HEK293T (cell line): ENCODE measurements at regions not wholly inside any gene's neighbourhood (a gene's known extent, or its start where the extent isn't known, plus 50 kb on each side); places are given as distances from the start of the nearest gene placed in this dataset.
A peak's percentile ranks its signal among the peaks of the same experiment; 100 is the strongest.
"Not testable (repeated sequence)": the region's sequence is repeated elsewhere in the genome, so short reads cannot be mapped to it uniquely, and the experiment has no call there.

ENCODE experiments used
- CTCF ChIA-PET: fragments of 350-600 bp; formaldehyde crosslinking; extraction: SDS; loops from one replicate; lab custom pipeline; 2021; ENCODE audit warnings: antibody characterized with exemption, inconsistent platforms; lab: Yijun Ruan, JAX
- POLR2A ChIA-PET: fragments of 350-600 bp; formaldehyde crosslinking; extraction: SDS; loops from one replicate; lab custom pipeline; 2020; ENCODE audit warnings: antibody characterized with exemption, inconsistent platforms; lab: Yijun Ruan, JAX
- DNase-seq: peaks from one replicate; pipeline ENCODE4 v3.0.0; 2012; ENCODE audit warnings: mixed read lengths; ENCODE audit errors: extremely low spot score
- ARNT ChIP-seq: fragments of 450-650 bp; IDR thresholded peaks from 2 replicates; pipeline ENCODE4 v1.6.1; 2017; ENCODE audit warnings: mild to moderate bottlenecking
- BHLHE40 ChIP-seq: fragments of 450-650 bp; IDR thresholded peaks from 2 replicates; pipeline ENCODE4 v1.6.1; 2016; ENCODE audit warnings: mild to moderate bottlenecking, moderate library complexity, borderline replicate concordance
- CTBP1 ChIP-seq: fragments of 450-650 bp; IDR thresholded peaks from 2 replicates; pipeline ENCODE4 v1.6.1; 2016; ENCODE audit warnings: borderline replicate concordance
- ELF4 ChIP-seq: fragments of 450-650 bp; IDR thresholded peaks from 2 replicates; pipeline ENCODE4 v1.6.1; 2017; ENCODE audit warnings: antibody characterized with exemption
- FOXA1 ChIP-seq: fragments of 450-650 bp; IDR thresholded peaks from 2 replicates; pipeline ENCODE4 v1.6.1; 2016; ENCODE audit warnings: mild to moderate bottlenecking
- FOXK2 ChIP-seq: fragments of 450-650 bp; IDR thresholded peaks from 2 replicates; pipeline ENCODE4 v1.6.1; 2016; ENCODE audit warnings: mild to moderate bottlenecking
- FOXM1 ChIP-seq: fragments of 450-650 bp; IDR thresholded peaks from 2 replicates; pipeline ENCODE4 v1.6.1; 2017; ENCODE audit warnings: mild to moderate bottlenecking, borderline replicate concordance
- HDGF ChIP-seq: fragments of 450-650 bp; IDR thresholded peaks from 2 replicates; pipeline ENCODE4 v1.6.1; 2017; ENCODE audit warnings: antibody characterized with exemption, borderline replicate concordance
- L3MBTL2 ChIP-seq: fragments of 450-650 bp; conservative IDR thresholded peaks from 2 replicates; pipeline ENCODE4 v1.6.1; 2016; ENCODE audit warnings: mild to moderate bottlenecking
- LEF1 ChIP-seq: fragments of 450-650 bp; IDR thresholded peaks from 2 replicates; pipeline ENCODE4 v1.6.1; 2017; ENCODE audit warnings: mild to moderate bottlenecking, borderline replicate concordance
- NFRKB ChIP-seq: fragments of 450-650 bp; IDR thresholded peaks from 2 replicates; pipeline ENCODE4 v1.6.1; 2016; ENCODE audit warnings: mild to moderate bottlenecking, moderate library complexity
- SP1 ChIP-seq: fragments of 450-650 bp; IDR thresholded peaks from 2 replicates; pipeline ENCODE4 v1.6.1; 2017
- SUZ12 ChIP-seq: fragments of 450-650 bp; IDR thresholded peaks from 2 replicates; pipeline ENCODE4 v1.6.1; 2016; ENCODE audit warnings: mild to moderate bottlenecking
- TARDBP ChIP-seq: fragments of 450-650 bp; IDR thresholded peaks from 2 replicates; pipeline ENCODE4 v1.6.1; 2016
- ZNF384 ChIP-seq: fragments of 450-650 bp; IDR thresholded peaks from 2 replicates; pipeline ENCODE4 v1.6.1; 2016
- TF ChIP-seq, protein P1 (sequence below): fragments of 450-650 bp; IDR thresholded peaks from 2 replicates; pipeline ENCODE4 v1.6.1; 2016

DNA sequence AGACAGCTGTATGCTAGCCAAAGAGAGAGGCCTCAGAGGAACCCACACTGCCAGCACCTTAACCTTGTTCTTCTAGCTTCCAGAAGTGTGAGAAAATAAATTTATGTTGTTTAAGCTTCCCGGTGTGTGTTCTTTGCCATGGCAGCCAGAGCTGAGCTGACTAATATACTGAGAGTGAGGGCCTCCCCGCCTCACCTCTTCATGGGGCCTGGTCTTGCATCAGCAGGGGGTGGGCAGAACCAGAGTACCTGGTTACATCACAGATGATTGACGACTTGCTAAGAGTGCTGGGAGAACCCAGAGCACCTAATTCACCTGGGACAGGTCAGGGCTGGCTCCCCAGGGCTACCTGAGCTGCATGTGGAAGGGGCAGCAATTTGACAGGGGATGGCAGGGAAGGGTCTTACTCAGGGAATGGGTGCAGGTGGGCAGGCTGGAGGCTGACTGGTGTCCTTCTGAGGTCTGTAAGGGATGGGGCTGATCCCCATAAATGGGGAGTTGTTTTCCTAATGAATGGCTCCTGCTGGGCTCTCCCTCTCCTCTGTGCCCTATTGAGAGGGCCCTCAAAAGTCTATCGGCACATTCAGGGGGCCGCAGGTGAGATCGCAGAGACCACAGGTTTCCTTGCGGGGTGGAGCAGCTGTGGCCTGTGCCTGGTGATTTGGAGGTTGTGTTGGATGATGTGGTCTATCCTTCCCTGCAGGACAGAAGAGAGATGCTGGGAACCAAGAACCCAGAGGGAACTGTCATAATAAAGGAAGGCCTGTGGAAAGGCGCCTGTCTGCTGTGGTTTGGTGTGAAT, 60.6 kb upstream of the ETV3 start:
- TF ChIP-seq FOXM1 (no peak), BHLHE40 (no peak), ARNT (no peak), CTBP1 (no peak), ZNF384 (no peak), ELF4 (no peak), L3MBTL2 (no peak), HDGF (no peak), TARDBP (no peak), FOXA1 (no peak)
- no peak for DNase-seq
- POLR2A ChIA-PET, result no interaction called here
- CTCF ChIA-PET, result interaction anchor here (0.7 to 1.1 kb wide), 2 partner anchors 109 to 112 kb away, joined by 3 to 4 read pairs; no protein-coding TSS in a partner anchor

DNA sequence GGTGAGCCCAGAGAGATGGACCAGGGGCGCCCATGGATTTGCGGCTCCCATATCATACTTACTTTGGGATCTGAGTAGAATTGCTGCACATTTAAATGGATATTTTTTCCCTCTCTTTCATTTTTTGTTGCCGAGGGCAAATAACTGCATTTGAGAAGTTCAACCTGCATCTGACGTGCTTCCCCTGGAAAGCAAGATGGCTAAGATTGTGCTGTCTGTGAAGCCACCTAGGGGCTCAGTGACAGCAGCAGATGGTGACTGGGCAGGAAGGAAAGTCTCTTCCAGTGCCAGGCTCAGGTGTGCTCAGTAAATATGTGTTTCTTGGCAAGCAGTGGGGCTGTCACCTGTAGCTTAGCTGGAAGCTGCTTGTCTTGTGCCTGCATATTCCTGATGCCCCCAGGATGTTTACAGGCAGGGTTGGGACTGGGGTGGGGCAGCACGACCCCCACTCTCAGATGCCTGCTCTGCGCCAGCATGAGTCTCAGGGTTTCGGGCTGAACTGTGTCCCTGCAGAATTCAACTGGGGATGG, 59.8 kb upstream of the ETV3 start:
- TF ChIP-seq BHLHE40 (no peak), CTBP1 (no peak), L3MBTL2 (no peak), ARNT (no peak), FOXK2 (no peak), ELF4 (no peak), FOXA1 (no peak), LEF1 (no peak), TARDBP (no peak), HDGF (no peak), NFRKB (no peak), SP1 (no peak), SUZ12 (no peak)
- TF ChIP-seq, protein P1, sequence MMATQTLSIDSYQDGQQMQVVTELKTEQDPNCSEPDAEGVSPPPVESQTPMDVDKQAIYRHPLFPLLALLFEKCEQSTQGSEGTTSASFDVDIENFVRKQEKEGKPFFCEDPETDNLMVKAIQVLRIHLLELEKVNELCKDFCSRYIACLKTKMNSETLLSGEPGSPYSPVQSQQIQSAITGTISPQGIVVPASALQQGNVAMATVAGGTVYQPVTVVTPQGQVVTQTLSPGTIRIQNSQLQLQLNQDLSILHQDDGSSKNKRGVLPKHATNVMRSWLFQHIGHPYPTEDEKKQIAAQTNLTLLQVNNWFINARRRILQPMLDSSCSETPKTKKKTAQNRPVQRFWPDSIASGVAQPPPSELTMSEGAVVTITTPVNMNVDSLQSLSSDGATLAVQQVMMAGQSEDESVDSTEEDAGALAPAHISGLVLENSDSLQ, result no peak
- CTCF ChIA-PET, result interaction anchor here (0.7 kb wide), 1 partner anchor 110 kb away, joined by 4 read pairs; no protein-coding TSS in a partner anchor
- DNase-seq, result no peak
- POLR2A ChIA-PET, result no interaction called here

DNA sequence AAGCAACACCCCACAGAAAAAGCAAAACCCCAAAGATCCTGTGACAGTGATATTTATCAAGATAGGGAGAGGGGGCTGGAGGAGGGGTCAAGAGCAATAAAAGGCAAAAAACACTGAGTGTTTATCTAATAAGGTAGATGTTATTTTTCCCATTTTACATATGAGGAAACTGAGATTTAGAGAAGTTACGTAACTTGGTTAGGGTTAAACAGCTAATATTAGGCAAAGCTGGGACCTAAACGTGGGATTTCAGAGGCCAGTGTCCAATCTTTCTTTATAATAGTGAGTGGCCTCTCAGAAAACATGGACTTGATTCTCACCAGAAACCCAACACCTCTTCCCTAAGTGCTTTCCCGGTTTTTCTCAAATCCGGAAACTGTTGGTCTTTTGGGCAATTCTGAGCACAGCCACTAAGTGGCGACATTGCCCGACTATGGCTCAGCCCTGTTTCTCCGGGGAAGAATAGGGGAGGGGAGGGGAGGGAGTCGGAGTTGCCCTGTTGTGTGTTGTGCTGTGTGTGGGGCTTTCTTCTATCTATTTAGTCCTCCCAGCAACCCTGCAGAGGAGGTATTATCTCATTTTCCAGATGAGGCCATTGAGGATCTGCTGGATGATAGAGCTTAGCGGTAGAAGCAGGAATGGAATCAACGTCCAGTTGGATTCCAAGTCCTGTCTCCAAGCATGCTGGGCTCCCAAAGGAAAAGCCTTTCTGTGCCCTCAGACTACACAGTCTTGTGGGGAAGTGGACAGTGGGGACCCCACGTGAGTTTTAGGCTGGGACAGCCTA, 58.7 kb upstream of the ETV3 start:
- POLR2A ChIA-PET, DNase-seq: not testable (repeated sequence)
- peak; percentile 13; the same call in 1 of the 2 replicates for TF ChIP-seq CTBP1
- CTCF ChIA-PET, result interaction anchor here (0.8 to 2.2 kb wide), 4 partner anchors 10 to 299 kb away, joined by 3 to 9 read pairs (median 4); no protein-coding TSS in a partner anchor

DNA sequence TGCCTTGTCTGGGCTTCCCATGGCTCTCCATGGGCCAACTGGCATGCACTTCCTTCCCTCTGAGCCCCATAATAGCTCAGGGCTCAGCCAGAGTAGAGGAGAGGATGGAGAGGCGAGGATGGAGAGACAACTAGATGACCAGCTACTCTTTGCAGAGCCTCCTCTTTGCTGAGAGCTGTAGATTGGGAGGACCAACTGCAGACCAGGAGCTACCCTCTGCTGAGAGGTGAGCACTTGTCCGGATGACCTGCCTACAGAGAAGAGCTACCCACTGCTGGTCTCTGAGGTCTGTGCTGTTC, 58.0 kb upstream of the ETV3 start:
- TF ChIP-seq CTBP1, result no peak
- no peak for TF ChIP-seq FOXK2
- TF ChIP-seq BHLHE40, result no peak
- TF ChIP-seq FOXM1, result no peak
- no peak for TF ChIP-seq SUZ12
- TF ChIP-seq HDGF, result no peak
- no peak for TF ChIP-seq ZNF384
- no peak for TF ChIP-seq NFRKB
- TF ChIP-seq, protein P1, result no peak
- TF ChIP-seq L3MBTL2, result no peak
- TF ChIP-seq FOXA1, result no peak
- TF ChIP-seq ELF4, result no peak
- TF ChIP-seq SP1, result no peak
- TF ChIP-seq TARDBP, result no peak
- TF ChIP-seq LEF1, result no peak
- TF ChIP-seq ARNT, result no peak
- DNase-seq, result no peak
- CTCF ChIA-PET, result interaction anchor here (0.8 to 2.2 kb wide), 6 partner anchors 9 to 299 kb away, joined by 3 to 9 read pairs (median 3); no protein-coding TSS in a partner anchor
- POLR2A ChIA-PET, result no interaction called here

DNA sequence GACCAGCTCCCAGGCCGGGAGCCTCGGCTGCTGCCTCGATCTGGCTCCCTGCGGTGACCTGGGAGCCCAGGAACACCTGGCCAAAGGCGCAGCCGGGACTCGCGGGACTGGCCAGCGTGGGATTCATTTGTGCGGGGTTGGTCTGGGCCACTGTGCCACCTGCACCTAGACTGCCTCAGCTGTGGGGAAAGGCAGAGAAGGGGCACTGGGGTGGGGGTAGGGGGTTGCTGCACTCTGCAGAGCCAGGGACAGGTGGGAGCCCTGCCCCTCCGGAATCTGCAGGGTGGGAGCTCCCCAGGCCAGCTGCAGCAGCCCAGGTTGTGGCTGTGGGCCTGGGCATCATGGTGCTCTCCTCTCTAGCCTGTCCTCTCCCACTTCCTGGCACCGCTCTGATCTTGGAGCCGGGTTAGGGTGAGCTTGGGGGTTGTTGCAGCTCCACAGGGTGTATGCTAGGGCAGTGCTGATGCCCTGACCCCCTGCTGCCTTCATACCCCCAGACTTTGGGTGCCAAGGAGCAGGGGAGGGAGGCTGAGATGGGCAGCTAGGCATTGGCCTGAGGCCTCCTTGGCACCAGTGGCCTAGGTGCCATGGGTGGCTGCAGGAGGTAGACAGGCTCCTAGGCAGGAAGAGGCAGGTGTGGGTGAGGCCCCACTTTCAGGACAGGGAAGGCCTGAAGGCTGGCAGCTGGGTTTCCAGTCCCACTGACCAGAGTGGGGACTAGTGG, 57.5 kb upstream of the ETV3 start:
- CTCF ChIA-PET, result interaction anchor here (0.6 to 2.2 kb wide), 6 partner anchors 9 to 300 kb away, joined by 3 to 9 read pairs (median 3); no protein-coding TSS in a partner anchor
- TF ChIP-seq TARDBP (no peak), ARNT (no peak), LEF1 (no peak), FOXA1 (no peak), L3MBTL2 (no peak)
- POLR2A ChIA-PET, result no interaction called here
- no peak for DNase-seq

DNA sequence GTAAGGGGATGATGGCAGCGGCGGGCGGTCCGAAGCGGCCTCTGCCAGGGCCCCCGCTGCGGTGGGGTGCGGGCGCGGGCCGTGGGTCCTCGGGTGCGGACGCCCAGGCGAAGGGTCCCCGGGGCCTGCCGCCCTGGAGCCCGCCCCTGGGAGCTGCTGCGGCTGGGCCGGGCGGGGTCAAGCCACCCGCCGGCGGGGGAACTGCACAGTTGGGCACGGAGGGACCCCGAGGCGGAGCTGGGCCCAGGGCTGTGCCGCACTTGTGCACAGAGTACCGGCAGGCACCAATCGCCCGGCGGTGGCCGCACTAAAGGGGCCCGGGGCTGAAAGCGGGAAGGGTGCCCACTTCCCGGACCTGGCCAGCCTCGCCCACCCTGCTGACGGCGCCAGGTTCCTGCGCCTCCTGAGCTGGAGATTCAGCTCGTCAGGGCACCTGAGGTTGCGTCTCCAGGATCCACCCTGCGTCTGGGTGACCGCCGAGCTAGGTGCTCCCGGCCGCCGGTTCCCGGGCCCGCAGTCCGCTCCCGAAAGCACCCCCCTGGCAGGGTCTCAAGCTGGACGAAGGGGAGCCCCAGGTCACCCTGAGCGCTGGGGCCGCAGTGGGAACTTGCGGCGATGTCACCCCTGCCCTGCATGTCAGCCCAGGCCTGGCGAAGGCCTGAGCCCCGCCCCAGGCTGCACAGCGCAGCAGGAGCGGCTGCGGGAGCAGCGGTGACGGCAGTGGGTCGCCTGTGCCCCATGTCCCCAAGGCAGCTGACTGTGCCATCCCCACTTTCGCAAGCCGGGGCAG, 56.7 kb upstream of the ETV3 start:
- CTCF ChIA-PET, result interaction anchor here (0.6 to 2.2 kb wide), 3 partner anchors 33 to 182 kb away, joined by 3 to 9 read pairs (median 3); no protein-coding TSS in a partner anchor

More for the DNA sequence above, 56.7 kb upstream of the ETV3 start:
- DNase-seq, result no peak
- TF ChIP-seq CTBP1 (no peak), HDGF (no peak), NFRKB (no peak), BHLHE40 (no peak)
- POLR2A ChIA-PET, result no interaction called here
